ENCODE measurements at regions not wholly inside any gene's neighbourhood (a gene's known extent, or its start where the extent isn't known, plus 50 kb on each side); places are given as distances from the start of the nearest gene placed in this dataset.

DNA sequence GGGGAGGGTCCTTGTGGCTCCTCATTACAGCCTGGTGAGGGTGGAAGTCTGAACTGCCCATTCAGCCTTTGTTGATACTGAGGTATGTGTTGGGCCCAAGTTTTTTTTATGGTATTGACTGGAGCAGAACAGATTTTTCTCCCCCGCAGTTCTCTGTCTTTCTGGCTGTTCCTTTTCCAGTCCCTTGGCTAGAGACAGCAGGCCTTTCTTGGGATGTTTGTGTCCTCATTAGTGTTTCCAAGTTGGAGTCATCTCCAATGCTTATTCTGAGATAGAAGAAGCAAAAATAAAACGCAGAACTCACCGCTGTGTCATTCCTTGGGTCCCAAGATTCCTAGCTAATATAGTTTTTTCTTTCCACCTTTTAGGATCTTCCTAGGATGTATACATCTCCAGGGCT is 193.3 kb downstream of the RAMP3 start:
- Histone ChIP-seq H3K27ac (no peak overlapping the region), H3K27me3 (no peaks in the 10 kb centered on the region), H3K4me3 (ENCODE audit: low read depth in 1 of 2, low read length in 1 of 2) (no peak overlapping the region), H3K9me3 (no peaks in the 10 kb centered on the region), H3K4me1 (ENCODE audit: control insufficient read depth in 1 of 2, insufficient read depth in 1 of 2, low read depth in 1 of 2, low read length in 1 of 2) (no peaks in the 10 kb centered on the region), H3K36me3 (no peaks in the 10 kb centered on the region)
- TF ChIP-seq, protein P1, sequence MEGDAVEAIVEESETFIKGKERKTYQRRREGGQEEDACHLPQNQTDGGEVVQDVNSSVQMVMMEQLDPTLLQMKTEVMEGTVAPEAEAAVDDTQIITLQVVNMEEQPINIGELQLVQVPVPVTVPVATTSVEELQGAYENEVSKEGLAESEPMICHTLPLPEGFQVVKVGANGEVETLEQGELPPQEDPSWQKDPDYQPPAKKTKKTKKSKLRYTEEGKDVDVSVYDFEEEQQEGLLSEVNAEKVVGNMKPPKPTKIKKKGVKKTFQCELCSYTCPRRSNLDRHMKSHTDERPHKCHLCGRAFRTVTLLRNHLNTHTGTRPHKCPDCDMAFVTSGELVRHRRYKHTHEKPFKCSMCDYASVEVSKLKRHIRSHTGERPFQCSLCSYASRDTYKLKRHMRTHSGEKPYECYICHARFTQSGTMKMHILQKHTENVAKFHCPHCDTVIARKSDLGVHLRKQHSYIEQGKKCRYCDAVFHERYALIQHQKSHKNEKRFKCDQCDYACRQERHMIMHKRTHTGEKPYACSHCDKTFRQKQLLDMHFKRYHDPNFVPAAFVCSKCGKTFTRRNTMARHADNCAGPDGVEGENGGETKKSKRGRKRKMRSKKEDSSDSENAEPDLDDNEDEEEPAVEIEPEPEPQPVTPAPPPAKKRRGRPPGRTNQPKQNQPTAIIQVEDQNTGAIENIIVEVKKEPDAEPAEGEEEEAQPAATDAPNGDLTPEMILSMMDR (IDR thresholded peaks at IDR 0.05) = no peak

DNA sequence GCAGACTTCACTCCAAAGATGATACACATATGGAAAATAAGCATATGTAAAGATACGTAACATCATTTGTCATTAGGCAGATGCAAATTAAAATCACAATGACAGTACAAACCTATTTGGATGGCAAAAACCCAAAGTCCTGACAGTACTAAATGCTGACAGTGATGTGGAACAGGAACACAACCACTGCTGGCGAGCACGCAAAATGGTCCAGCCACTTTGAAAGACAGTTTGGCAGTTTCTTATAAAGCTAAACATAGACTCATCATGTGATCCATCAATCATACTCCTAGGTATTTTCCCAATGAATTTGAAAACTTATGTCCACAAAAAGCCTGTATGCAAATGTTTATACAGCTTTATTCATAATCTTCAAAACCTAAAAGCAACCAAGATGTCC is 200.7 kb downstream of the RAMP3 start:
- Histone ChIP-seq H3K36me3 (no peaks in the 10 kb centered on the region), H3K27me3 (no peaks in the 10 kb centered on the region), H3K4me3 (ENCODE audit: low read depth in 1 of 2, low read length in 1 of 2) (no peak overlapping the region), H3K27ac (no peak overlapping the region), H3K9me3 (no peaks in the 10 kb centered on the region), H3K4me1 (ENCODE audit: control insufficient read depth in 1 of 2, insufficient read depth in 1 of 2, low read depth in 1 of 2, low read length in 1 of 2) (no peaks in the 10 kb centered on the region)
- TF ChIP-seq, protein P1 (IDR thresholded peaks at IDR 0.05) = no peak

DNA sequence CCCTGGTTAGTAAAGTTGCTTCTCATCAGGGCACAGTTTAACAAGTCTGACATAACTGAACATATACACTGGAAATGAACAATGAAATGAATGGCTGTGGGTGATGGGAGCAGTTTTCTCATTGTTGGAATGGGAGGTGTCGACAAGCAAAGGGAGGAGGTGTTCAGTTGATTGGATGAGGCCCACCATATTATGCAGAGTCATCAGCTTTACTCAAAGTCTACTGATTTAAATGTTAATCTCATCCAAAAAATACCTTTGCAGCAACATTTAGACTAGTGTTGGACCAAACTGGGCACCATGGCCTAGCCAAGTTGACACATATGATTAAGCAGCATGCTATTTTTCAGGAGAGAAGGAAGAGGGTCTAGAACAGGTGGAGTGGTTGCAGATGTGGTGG is 201.7 kb downstream of the RAMP3 start:
- no peak overlapping the region for H3K4me3 ChIP-seq (ENCODE audit: low read depth in 1 of 2, low read length in 1 of 2)
- H3K27ac ChIP-seq = no peak overlapping the region
- H3K27me3 ChIP-seq = no peaks in the 10 kb centered on the region
- TF ChIP-seq, protein P1 (IDR thresholded peaks at IDR 0.05) = no peak
- no peaks in the 10 kb centered on the region for H3K36me3 ChIP-seq
- H3K9me3 ChIP-seq = no peaks in the 10 kb centered on the region
- H3K4me1 ChIP-seq (ENCODE audit: control insufficient read depth in 1 of 2, insufficient read depth in 1 of 2, low read depth in 1 of 2, low read length in 1 of 2) = no peaks in the 10 kb centered on the region

DNA sequence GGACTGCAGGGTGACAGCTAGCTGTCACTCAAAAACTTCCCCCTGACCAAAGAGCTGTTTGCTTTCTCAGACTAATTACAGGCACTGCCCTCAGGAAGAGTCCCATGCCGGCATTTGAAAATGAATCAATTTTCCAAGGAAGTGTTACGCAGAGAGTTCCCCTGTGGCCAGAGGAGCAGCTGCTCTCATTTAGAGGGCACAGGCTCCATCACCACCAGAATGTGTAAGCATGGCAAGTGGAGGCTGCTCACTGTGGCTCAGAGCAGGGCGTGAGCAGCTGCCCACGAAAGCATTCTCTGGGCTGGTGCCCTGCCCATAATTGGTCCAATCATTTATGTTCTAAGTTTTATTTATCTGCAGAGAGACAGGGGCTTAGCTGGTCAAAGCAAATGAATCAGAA is 202.2 kb downstream of the RAMP3 start:
- no peaks in the 10 kb centered on the region for H3K4me1 ChIP-seq (ENCODE audit: control insufficient read depth in 1 of 2, insufficient read depth in 1 of 2, low read depth in 1 of 2, low read length in 1 of 2)
- no peak overlapping the region for H3K4me3 ChIP-seq (ENCODE audit: low read depth in 1 of 2, low read length in 1 of 2)
- H3K27ac ChIP-seq = no peak overlapping the region
- H3K27me3 ChIP-seq = no peaks in the 10 kb centered on the region
- TF ChIP-seq, protein P1 (IDR thresholded peaks at IDR 0.05) = no peak
- H3K36me3 ChIP-seq = no peaks in the 10 kb centered on the region
- no peaks in the 10 kb centered on the region for H3K9me3 ChIP-seq

DNA sequence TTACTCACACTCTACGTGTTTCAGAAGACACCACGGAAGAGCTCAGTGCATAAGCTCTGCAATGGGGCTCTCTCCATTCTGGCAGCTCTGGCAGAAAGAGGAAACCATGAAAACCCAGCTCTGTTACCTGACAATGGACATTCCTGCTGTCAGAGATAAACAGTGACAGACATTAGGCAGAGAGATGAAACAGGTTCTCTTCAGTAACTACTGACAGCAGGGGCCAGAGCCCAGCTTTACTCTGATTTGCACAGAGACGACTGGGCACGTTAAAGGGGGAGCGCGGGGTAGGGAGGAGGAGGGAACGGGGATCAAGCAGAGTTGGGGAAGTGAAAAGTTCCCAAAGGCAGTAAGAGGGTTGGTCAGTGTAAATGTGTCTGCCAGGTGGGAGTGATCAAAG is 206.1 kb downstream of the RAMP3 start:
- H3K4me1 ChIP-seq (ENCODE audit: control insufficient read depth in 1 of 2, insufficient read depth in 1 of 2, low read depth in 1 of 2, low read length in 1 of 2) = no peaks in the 10 kb centered on the region
- H3K36me3 ChIP-seq = no peaks in the 10 kb centered on the region
- no peaks in the 10 kb centered on the region for H3K27me3 ChIP-seq
- TF ChIP-seq, protein P1 (IDR thresholded peaks at IDR 0.05) = no peak
- H3K9me3 ChIP-seq = no peaks in the 10 kb centered on the region
- H3K27ac ChIP-seq = no peak overlapping the region
- no peak overlapping the region for H3K4me3 ChIP-seq (ENCODE audit: low read depth in 1 of 2, low read length in 1 of 2)

DNA sequence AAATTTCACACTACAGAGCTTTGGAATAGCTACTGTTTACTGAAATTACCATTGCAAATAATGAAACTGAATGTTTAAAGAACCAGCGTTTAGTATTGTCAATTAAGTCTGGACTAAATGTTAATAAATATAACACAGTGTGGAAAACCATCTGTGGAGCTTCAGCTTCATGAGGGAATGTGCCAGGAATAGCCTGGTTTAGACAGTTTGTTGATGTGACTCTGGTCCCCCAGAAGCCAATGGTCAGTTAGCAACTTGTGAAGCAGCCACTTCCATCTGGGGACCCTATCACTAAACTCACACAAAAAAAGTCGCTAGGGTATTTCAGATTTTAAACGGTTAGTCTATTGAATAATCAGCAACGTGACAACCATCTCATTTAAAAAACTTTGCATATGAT is 207.8 kb downstream of the RAMP3 start:
- Histone ChIP-seq H3K36me3 (no peaks in the 10 kb centered on the region), H3K9me3 (no peaks in the 10 kb centered on the region), H3K27me3 (no peaks in the 10 kb centered on the region), H3K4me3 (ENCODE audit: low read depth in 1 of 2, low read length in 1 of 2) (no peak overlapping the region), H3K27ac (no peak overlapping the region), H3K4me1 (ENCODE audit: control insufficient read depth in 1 of 2, insufficient read depth in 1 of 2, low read depth in 1 of 2, low read length in 1 of 2) (no peaks in the 10 kb centered on the region)
- TF ChIP-seq, protein P1 (IDR thresholded peaks at IDR 0.05) = no peak
